Hematopoietic multipotent progenitor cell treated with erythropoietin and hydrocortisone succinate and interleukin-3 and kit ligand, for 4 days (in vitro differentiated cells): ENCODE measurements at regions not wholly inside any gene's neighbourhood (a gene's known extent, or its start where the extent isn't known, plus 50 kb on each side); places are given as distances from the start of the nearest gene placed in this dataset.

Source experiments
- DNase-seq: peaks from one replicate; pipeline ENCODE4 v3.0.0-alpha.2; 2015

- DNase-seq: no peak
Observed at GRCh38 chr6:41451515-41452163, 94.5 kb upstream of the FOXP4 start.

DNA sequence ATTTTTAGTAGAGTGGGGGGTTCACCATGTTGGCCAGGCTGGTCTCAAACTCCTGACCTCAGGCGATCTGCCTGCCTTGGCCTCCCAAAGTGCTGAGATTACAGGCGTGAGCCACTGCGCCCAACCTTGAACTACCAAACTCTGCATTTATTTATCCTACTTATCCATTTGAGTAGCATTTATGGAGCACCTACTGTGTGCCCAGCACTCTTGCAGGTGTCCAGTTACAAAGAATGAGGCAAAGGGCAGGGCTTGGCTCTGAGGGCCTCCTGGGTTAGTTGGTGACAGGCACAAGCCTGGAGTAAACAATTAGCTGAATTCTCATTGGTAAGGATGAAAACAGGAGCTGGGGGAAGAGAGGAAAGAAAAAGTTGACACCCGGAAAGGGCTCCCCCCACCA, 93.4 kb upstream of the FOXP4 start:
- no peak for DNase-seq

DNA sequence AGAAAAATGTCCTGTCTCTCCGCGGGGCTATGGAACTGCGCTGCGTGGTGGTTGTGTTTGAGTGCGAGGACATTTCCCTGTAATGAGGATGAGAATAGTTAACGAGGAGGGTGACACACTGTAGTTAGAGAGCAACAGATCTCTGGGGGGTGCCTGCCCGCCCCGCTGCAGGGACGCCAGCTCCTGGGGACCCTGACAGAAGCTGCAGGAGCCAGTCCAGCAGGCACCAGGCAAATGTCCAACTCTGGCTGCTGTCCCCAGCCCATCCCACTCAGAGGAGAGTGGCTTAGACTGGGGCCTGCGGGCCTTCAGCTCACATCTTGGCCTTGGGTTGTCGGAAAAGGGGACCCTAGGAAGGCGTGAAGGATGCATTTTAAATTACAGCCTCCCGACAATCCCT, 92.9 kb upstream of the FOXP4 start:
- DNase-seq: no peak

GRCh38 chr6:41454189-41454789, 91.9 kb upstream of the FOXP4 start:
- DNase-seq: no peak

DNA sequence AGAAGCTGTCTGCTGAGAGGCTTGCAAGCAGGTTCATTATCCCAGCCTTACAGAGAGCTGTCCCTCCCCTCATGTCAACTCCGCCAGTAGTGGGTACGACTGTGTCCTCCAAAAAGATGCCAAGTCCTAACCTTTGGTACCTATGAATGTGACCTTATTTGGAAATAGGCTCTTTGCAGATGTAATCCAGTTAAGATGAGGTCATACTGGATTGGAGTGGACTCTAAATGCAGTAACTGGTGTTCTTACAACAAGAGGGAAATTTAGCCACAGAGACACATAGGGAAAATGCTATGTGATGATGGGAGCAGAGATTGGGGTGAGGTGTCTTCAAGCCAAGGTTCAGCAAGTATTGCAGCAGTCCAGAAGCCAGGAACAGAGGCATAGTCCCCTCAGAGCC, 90.8 kb upstream of the FOXP4 start:
- DNase-seq: no peak

GRCh38 chr6:41455818-41456217, 90.4 kb upstream of the FOXP4 start:
- DNase-seq: no peak

- no peak for DNase-seq
Observed at GRCh38 chr6:41457303-41457670, 88.9 kb upstream of the FOXP4 start.

DNA sequence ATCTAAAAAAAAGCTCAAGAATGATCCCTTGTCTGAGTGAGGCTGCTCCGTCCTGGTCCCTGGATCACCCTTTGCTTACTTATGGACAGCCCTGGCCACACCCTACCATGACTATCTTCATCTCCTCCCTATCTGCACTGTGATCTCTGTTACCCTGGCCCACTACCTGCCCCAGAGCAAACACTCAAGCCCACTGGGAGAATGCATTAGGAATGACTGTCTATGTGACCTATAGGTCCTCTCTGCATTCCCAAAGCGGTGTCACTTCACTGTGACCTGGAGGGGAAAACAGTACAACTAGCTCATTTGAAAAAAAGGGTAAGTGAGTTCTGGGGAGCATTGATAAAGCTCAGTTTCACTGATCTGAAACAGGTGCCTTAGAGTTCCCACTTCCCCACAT, 86.4 kb upstream of the FOXP4 start:
- no peak for DNase-seq

DNA sequence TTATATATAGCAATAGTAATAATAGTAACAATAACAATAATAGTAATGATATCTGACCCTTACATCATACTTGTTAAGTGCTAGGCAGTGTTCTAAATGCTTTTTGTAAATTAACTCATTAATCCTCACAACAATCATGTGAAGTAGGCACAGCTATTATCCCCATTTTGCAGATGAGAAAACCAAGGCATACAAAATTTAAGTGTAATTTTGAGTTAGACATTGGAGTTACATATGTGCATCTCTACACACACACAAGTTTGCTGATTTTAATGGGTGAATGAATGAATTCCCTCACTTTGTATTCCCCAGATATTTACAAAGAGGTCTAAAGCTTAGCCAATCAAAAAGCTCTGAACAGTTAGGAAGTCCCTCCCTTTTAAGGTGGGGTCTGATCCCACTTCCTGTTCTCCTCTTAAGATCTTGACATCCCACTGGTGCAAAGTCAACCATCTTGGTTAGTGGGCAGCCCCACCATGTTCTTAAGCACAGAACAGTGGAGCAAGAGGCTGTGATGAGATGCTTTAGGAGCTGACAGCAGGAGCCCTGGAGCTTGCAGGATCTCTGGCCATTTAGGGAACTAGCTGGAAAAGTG, 85.3 kb upstream of the FOXP4 start:
- DNase-seq: peak; percentile 49

DNA sequence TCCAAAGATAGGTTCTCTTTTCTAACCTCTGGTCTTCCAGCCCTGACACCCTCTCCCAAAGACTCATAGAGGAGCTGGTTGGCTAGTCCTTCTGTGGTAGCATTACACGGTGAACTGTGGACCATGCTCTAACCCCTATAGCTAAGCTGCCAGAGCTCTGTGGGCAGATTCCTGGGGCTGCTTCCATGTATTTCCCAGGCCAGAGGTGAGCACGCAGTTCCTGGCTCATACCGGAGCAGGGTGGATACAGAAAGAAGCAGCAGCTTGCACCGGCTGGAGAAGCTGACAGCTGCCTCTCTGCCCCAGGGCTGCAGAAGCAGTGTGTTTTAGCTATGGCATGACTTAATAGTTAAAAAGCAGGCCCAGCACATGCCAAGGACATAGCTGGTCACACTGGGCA, 84.1 kb upstream of the FOXP4 start:
- DNase-seq: no peak

DNA sequence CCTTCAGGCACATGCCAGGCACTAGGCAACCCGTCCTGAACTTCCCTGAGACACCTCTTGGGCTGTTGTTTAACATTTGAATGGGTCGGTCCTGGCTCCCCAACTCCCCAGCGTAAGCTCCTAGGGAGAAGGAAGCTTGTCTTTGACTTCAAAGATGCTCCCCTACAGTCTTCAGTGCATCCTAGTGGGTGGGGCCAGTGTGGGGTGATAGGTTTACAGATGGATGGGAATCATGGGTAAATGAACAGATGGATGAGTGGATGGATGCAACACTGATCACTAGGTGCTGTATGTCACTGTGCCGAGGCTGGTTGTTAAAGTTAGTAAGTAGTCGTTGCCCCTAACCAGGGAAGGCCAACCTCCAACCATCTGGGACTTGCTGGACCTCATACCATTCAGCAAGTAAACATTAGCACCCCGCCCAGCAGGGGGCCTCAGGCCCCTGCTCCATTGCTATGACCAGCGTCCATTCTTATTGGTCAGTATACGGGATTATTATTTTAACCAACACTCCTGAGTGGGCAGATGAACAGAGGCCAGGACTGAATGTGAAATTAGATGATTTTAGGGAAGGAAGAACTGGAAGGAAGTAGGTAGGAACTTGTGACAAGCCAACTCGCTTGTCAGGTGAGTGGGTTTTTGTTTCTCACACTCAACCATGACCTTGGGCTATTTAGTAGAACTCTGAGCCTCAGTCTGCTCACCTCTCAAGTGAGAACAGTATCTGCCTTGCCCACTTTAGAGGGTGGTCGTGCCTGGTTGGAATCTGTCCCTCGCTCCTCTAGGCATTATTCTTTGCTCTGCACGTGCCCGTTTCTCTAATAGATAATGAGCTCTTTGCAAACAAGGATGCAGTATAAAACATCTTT, 82.9 kb upstream of the FOXP4 start:
- DNase-seq: peak; percentile 65

DNA sequence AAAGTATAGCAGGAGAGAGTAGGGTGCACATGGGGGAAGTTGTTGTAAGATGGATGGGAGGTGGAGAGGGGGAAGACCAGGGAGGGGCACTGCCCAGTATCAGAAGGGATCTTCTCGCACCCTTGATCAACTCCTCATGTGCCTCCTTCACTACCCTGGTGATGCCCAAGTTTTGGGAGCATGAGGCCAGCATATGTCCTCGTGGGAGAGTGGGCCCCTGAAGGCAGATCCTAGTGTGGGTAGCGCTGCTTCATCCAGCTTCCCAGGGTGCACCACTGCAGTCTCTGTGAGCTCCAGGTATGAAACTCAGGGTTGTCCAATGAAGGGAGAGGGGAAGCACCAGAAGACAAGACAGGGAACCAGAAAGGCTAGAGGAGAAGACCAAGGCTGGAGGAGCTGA, 82.2 kb upstream of the FOXP4 start:
- no peak for DNase-seq

- no peak for DNase-seq
Observed at GRCh38 chr6:41464481-41464880, 81.7 kb upstream of the FOXP4 start.

DNA sequence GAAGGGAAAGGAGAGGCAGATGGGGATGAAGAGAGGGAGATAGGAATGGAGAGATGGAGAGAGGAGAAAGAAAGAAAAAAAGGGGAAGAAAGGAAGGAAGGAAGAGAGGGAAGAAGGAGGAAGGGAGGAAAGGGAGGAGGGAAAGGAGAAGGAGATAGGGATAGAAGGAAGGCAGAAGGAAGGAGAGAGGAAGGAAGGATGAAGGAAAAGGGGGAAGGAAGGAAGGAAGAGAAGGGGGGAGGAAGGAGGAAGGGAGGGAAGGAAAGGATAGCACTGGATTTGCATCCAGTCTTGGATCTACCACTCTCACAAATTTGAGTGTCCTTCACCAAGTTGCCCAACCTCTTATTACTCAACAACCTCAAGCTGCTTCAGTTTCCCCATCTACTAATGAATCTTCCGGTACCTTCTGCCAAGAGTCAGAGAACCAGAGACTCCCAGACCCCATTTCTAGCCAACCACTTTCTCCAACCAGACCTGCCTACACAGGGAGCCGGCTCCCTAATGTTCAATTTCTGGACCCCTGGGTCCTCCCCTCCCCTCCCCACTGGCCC, 79.7 kb upstream of the FOXP4 start:
- DNase-seq: peak; percentile 42

- no peak for DNase-seq
Observed at GRCh38 chr6:41467061-41467460, 79.1 kb upstream of the FOXP4 start.

DNA sequence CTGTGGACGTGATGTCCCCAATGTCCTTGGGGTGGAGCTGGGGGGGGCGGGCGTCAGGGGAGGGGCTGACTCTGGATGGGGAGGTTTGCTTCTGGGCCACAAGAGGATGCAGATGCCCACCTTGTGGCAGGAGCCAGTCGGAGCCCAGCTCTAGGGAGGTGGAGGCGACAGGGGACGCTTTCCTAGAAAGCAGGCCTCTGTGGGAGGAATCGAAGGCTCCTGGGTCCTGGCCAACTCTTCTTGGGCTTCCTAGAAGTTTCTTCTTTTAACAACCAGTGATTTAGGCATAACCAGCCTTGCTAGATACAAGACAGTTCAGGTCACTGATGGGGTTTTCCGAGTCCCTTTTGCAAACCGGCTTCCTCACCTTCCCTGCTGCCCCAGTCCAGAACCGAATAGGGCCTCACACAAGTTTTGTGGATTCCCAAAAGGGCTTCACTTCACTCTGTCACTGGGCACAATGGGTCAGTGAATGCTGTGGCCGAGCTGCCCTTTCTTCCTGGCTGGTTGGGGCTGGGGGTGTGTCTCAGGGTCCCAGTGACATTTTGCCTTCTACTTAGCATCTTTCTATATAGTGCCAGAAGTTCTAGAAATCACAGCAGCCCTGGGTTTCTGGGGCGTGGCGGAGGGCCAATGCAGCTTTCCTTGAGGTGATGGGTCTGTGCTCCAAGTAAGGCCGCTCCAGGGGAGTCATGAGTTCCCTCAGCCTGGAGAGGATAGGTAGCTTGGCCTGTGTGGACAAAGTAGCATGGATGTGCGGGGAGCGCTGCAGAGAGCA, 78.4 kb upstream of the FOXP4 start:
- no peak for DNase-seq

GRCh38 chr6:41469156-41470028, 76.8 kb upstream of the FOXP4 start:
- DNase-seq: no peak

DNA sequence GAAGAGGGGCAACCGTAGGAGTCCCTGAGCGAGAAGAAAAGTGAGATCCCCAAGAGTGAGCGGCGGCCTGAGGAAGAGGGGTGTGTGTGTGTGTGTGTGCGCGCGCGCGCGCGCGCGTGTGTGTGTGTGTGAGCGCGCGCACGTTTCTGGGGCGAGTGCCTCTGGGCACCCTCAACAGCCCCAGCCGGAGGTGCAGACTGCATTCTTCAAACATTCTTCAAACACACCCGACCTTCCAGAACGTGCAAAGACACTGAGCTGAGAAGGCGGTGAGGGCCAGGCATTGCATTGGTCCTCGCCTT, 76.2 kb upstream of the FOXP4 start:
- DNase-seq: peak; percentile 23

DNA sequence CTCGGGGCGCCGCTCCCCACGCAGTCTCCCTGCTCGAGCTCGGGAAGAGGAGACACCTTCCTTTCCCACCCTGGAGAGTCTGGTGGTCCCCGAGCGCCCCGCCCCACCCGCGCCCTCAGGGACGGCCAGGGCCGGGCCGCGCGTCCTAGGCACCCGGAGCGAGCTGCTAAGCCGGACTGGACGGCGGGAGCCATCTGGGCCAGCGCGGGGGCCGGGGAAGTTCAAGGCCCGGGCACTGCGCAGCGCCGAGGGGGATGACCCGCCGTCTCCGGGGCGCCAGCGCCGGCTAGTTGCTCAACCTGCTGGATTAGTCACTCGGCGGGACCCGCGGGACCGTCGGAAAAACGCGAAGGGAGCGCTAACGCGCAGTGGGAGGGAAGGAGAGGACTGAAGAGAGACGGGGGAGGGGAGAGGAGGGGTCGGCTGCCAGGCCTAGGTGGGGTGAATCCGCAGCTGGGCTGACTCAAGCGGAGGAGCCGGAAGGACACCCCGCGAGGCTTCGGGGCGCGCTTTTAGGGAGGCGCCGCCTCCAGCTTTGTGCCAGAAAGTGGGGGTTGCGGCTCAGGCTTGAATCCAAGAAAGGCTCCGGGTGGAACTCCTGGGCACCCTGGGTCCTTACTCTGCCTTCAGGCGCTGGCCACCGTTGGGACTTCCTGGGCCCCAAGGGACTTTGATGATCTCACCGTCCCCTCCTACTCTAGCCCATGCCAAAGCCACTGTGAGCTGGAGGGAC, 75.7 kb upstream of the FOXP4 start:
- no peak for DNase-seq

- no peak for DNase-seq
Observed at GRCh38 chr6:41471064-41471895, 74.9 kb upstream of the FOXP4 start.
